SH-SY5Y (cell line): ENCODE measurements at regions not wholly inside any gene's neighbourhood (a gene's known extent, or its start where the extent isn't known, plus 50 kb on each side); places are given as distances from the start of the nearest gene placed in this dataset.

Experiments used
- GATA2 ChIP-seq: IDR thresholded peaks from 2 replicates; pipeline ENCODE4 v1.6.1; 2011; ENCODE audit warnings: mild to moderate bottlenecking, low read depth, low read length
- GATA3 ChIP-seq: IDR thresholded peaks from 2 replicates; pipeline ENCODE4 v1.6.1; 2011; ENCODE audit warnings: low read depth, mild to moderate bottlenecking, low read length, moderate library complexity

DNA sequence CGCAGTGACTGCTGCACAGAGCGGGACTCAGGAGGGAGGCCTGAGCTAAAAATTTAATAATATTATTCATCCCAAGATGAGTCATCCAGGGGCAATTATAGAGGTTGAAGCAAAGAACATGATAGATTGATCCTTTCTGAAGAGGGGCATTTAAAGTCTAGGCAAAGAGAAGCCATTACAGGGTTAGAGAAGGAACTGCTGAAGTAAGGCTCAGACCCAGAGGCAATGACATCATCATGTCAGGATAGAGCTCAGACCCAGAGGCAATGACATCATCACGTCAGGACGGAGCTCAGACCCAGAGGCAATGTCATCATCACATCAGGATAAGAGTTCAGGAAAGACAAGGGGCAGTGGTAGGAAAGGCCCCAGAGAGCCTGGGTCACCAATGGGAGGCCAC lies 184.0 kb downstream of the TMEM18 start:
- TF ChIP-seq GATA2 (no peak), GATA3 (no peak)
